Activated CD4-positive, alpha-beta T cell treated with anti-CD3 and anti-CD28 coated beads, Interleukin-2, Interleukin-4, amounts not matched to agents 100 ng/mL and 50 ng/mL, durations not matched to agents 16 hours and 8 hours (primary cell): ENCODE measurements at regions not wholly inside any gene's neighbourhood (a gene's known extent, or its start where the extent isn't known, plus 50 kb on each side); places are given as distances from the start of the nearest gene placed in this dataset.
"Not testable (repeated sequence)": the region's sequence is repeated elsewhere in the genome, so short reads cannot be mapped to it uniquely, and the experiment has no call there.

Source experiments
- DNase-seq: peaks from one replicate; pipeline ENCODE4 v3.0.0-alpha.2; 2020; ENCODE audit warnings: low spot score

- no peak for DNase-seq
Observed at GRCh38 chr3:177249203-177249602, 51.9 kb upstream of the TBL1XR1 start.

DNA sequence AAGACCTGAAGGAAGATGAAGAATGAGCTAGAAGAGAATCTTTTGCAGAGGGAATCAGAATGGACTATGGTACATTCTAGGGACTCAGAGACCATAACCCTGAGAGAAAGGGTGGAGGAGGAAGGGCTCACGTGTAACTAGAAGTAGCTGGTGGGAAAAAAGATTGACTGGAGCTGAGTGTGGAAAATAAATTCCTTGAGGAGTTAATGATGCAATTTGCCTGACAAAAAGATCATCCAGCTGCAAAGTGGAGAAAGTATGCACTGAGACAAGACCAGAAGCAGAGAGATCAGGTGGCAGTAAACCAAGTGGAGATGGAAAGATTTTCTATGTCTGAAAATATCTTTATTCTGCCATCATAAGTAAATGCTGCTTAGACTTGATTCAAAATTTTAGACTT is 52.9 kb upstream of the TBL1XR1 start:
- DNase-seq: no peak

GRCh38 chr3:177251755-177252154 is 54.5 kb upstream of the TBL1XR1 start:
- DNase-seq: no peak

DNA sequence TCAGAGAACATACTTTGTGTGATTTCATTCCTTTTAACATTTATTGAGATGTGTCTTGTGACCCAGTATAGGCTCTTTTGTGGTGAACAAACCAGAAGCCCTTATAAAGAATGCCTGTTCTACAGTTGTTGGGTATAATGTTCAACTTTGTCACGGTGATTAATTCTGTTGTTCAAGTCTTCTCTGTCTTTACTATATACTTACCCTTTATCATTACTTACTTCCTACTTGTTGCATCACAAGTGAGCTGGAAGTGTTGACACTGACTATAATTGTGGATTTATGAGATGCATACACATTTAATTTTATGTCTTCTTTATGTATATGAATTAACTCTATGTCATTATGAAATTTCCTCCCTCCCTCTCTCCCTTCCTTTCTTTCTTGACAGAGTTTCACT is 59.7 kb upstream of the TBL1XR1 start:
- DNase-seq: no peak

GRCh38 chr3:177257625-177258024 is 60.3 kb upstream of the TBL1XR1 start:
- DNase-seq: no peak

- no peak for DNase-seq
Observed at GRCh38 chr3:177262396-177262795, 65.1 kb upstream of the TBL1XR1 start.

DNA sequence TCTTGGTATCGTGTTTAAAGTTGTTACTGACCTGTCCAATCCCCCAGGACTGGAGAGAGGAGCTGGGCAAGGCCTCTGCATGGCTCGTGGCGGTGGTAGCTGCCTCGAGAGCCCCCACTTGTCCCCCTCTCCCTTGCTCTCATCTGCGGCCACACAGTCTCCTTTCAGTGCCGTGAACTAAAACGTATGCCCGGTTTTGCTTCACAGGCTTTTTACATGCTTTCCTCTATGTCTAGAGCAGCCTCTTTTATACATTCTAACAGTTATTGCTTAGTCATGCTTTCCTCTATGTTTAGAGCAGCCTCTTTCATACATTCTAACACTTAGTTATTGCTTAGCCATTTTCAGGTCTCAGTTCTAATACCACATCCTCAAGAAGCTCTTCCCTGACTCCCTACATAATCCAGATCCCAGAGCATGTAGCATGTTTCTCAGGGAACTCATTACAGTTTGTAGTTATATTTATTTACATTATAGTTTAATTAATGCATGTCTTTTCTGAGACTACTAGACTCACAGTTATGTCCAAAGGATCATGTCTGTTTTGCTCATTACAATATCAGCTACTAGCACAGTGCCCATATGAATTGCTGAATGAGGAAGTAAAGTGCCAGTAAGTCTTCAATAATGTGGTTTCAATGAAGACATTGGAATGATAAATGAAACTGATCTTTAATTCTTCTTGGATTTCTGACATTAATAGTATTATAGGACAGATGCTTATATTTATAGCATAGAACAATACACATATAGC is 66.5 kb upstream of the TBL1XR1 start:
- DNase-seq: no peak

DNA sequence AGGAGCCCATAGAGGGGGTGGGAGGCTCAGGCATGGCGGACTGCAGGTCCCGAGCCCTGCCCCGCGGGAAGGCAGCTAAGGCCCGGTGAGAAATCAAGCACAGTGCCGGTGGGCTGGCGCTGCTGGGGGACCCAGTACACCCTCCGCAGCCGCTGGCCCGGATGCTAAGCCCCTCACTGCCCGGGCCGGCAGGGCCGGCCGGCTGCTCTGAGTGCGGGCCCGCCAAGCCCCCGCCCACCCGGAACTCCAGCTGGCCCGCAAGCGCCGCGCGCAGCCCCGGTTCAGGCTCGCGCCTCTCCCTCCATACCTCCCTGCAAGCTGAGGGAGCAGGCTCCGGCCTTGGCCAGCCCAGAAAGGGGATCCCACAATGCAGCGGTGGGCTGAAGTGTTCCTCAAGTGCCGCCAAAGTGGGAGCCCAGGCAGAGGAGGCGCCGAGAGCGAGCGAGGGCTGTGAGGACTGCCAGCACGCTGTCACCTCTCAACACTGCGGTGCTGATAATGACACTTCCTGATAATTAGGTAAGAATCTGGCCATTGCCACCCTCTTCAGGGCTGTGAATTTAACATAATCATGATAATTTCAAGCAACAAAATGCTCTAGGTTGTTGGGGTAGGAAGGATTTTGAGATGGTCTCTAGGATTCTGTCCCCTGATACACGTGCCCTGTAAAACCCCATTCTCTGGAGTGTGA is 74.7 kb upstream of the TBL1XR1 start:
- not testable (repeated sequence) for DNase-seq

GRCh38 chr3:177278016-177278415 is 80.7 kb upstream of the TBL1XR1 start:
- DNase-seq: no peak

DNA sequence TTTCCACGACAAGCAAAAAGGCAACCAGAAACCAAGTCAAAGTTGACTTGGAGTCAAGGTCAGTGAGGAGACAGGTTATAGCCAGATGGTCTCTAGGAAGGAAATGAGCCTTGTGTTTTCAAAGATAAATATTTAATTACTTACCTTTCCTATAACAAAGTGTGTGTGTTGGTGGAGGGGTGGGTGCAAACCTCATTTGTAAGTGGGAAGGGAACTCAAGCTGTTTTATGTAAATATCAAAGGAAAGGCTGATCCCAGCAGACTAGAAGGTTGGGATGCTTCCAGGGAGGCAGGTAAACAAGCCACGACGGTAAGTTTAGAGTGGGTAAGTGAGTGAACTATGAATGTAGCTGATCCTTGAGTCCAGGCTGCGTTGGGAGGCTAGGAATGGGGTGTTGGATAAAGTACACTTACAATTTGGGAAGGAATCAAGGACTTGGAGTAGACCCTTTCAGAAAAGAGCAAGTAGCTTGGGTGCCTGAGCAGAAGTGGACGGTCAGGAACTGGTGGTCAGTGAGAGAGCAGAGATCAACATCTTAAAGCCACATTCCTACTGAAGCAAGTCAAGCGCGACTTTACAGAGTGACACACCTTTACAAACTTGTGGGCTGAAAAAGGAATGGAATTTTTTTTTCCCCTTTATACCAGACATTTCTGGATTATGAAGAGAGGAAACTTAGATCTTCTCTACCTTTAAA is 82.0 kb upstream of the TBL1XR1 start:
- no peak for DNase-seq

DNA sequence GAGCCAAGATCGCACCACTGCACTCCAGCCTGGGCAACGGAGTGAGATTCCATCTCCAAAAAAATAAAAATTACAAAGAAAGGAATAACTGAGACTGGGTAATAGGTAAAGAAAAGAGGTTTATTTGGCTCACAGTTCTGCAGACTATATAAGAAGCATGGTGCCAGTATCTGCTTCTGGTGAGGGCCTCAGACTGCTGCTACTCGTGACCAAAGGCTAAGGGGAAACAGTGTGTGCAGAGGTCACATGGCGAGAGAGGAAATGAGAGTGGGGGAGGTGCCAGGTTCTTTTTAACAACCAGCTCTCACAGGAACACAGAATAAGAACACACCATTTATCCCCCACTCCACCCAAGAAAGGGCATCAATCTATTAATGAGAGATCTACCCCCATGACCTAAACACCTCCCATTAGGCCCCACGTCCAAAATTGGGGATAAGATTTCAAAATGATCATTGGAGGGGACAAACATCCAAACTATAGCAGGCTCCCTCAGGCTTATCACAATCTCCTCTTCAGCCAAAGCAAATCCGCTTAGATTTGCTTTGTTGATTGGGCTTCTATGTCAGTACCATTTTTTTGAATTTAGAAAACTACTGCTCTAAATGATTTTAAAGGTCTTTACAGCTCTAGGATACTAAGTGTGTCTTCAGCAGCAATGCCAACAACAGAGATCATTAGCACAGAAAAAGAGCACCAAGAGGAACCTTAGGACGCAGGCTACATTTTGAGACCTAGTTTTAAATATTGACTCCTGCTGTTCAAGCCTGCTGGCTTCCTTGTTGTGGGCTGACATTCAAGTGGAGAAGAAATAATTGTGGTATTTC is 84.2 kb upstream of the TBL1XR1 start:
- peak; percentile 14 for DNase-seq

DNA sequence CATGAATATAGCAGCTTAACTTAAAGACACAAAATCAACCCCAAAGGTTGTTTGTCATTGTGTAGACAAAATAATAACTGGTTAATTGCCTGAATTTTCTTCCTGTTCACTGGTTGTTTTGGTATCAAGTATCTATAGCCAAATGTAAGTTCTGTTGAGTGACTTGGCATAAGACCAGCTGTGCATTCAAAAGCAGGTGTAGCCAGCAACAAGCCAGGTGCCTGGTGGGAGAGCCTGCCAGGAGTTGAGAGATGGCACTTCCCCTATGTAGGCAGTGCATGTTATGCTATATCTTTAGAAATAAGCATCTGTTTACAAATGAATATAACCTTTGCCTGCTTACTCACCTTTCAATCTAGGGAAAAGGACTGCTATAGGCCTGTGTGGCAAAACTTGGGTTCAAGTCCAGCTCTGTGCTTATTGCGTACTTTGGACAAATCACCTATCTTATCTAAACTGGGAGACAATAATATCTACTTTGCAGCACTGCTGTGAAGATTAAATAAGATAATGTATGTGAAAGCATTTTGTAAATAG is 84.9 kb upstream of the TBL1XR1 start:
- DNase-seq: no peak

DNA sequence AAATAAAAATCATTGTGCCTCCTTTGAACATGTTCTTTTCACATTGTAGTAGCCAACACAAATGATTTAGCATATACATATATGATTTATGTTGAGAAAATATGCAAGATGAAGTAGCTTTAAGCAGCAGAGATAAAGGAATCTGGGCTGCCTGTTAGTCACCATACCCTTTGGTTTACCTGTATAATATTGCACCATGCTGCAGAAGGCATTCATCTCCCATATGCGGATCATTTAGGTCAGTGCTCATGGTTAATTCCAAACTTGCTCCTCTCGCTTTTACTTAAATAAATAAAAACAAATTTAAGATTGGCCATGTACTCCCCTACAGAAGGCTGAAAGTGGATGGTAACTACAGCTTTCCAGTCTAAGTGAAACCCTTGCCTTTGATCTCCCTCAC is 86.7 kb upstream of the TBL1XR1 start:
- no peak for DNase-seq

GRCh38 chr3:177284383-177284881 is 87.2 kb upstream of the TBL1XR1 start:
- DNase-seq: peak; percentile 9

GRCh38 chr3:177286034-177286433 is 88.8 kb upstream of the TBL1XR1 start:
- DNase-seq: no peak

DNA sequence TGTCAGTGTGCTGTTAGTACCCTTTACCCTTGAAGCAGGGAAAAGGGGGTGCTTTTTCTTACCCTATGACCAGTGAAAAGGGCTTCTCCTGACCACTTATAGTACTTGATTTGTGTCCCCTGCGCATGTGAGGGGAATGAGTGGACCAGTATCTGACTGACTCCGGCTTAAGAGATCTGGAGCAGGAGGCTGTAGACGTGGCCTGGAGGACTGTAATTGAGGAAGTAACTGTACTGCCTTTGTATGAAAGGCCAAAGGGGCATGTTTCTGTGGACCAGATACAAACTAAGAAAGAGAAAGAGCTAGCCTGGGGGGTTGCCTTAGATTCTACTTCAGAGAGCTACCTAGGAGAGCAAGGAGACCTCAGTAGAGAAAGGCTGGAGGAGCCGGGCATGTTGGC is 89.9 kb upstream of the TBL1XR1 start:
- DNase-seq: no peak

GRCh38 chr3:177290633-177291032 is 93.4 kb upstream of the TBL1XR1 start:
- no peak for DNase-seq

DNA sequence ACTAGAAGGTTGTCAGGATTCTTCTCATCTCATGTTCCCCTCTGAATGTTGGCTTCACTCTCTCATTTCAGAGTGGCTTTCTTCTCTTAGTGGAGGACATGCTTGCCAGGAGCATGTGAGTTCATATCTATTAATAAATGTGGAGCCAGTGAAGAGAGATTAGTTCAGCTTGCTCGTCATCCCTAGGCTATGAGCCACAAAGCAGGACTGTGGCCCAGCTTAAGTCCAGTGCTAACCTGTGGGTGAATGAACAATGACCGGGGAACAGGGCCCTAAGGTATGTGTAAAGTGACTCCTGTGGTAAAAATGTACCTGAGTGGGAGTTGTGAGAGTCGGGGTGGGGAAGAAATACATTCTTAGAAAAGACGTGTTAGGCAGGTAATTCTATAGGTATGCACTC is 96.9 kb upstream of the TBL1XR1 start:
- DNase-seq: no peak

GRCh38 chr3:177295116-177295515 is 97.8 kb upstream of the TBL1XR1 start:
- no peak for DNase-seq

DNA sequence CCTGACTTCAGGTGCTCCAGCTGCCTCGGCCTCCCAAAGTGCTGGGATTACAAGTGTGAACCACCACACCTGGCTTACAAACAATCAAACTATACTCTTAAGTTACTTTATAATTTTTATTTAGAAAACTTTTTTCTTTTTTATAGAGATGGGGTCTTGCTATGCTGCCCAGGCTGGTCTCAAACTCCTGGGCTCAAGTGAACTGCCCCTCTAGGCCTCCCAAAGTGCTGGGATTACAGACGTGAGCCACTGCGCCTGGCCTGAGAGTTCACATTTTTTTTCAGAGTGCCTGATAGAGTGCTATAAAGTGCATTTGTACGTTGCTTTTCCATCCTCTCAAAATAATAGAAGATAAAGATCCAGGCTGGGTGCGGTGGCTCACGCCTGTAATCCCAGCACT is 102.0 kb upstream of the TBL1XR1 start:
- DNase-seq: no peak

GRCh38 chr3:177300039-177300833 is 103.0 kb upstream of the TBL1XR1 start:
- DNase-seq: no peak
